GM18517 (cell line): ENCODE measurements at regions not wholly inside any gene's neighbourhood (a gene's known extent, or its start where the extent isn't known, plus 50 kb on each side); places are given as distances from the start of the nearest gene placed in this dataset.

Experiments
- ATAC-seq: cut with Tn5 transposase; IDR thresholded peaks from one replicate; pipeline ENCODE4 v1.9.1; 2021; ENCODE audit warnings: mild to moderate bottlenecking, moderate library complexity; ENCODE audit not compliant: unreplicated experiment

GRCh38 chr4:125891597-125892258 lies 577.0 kb downstream of the FAT4 start:
- ATAC-seq = no peak

- ATAC-seq = no peak
Measured at GRCh38 chr4:125904802-125905201, 590.0 kb downstream of the FAT4 start.

- ATAC-seq = no peak
Measured at GRCh38 chr4:125911058-125911457, 596.3 kb downstream of the FAT4 start.

- no peak for ATAC-seq
Measured at GRCh38 chr4:125911481-125911880, 596.7 kb downstream of the FAT4 start.

- no peak for ATAC-seq
Measured at GRCh38 chr4:125917559-125917958, 602.8 kb downstream of the FAT4 start.

- ATAC-seq = no peak
Measured at GRCh38 chr4:125928652-125929051, 613.9 kb downstream of the FAT4 start.

- no peak for ATAC-seq
Measured at GRCh38 chr4:125938541-125938940, 623.8 kb downstream of the FAT4 start.

GRCh38 chr4:125940426-125940825 lies 625.7 kb downstream of the FAT4 start:
- no peak for ATAC-seq

- ATAC-seq = no peak
Measured at GRCh38 chr4:125944966-125945365, 630.2 kb downstream of the FAT4 start.

- ATAC-seq = no peak
Measured at GRCh38 chr4:125948021-125948420, 633.3 kb downstream of the FAT4 start.

GRCh38 chr4:125951261-125951887 lies 636.6 kb downstream of the FAT4 start:
- no peak for ATAC-seq

- no peak for ATAC-seq
Measured at GRCh38 chr4:125952631-125953030, 637.9 kb downstream of the FAT4 start.

- no peak for ATAC-seq
Measured at GRCh38 chr4:125956276-125956675, 641.5 kb downstream of the FAT4 start.

GRCh38 chr4:125958519-125958918 lies 643.8 kb downstream of the FAT4 start:
- ATAC-seq = no peak

GRCh38 chr4:125961626-125962025 lies 646.9 kb downstream of the FAT4 start:
- ATAC-seq = no peak

GRCh38 chr4:125975861-125976397 lies 661.2 kb downstream of the FAT4 start:
- ATAC-seq = no peak

GRCh38 chr4:125979950-125980349 lies 665.2 kb downstream of the FAT4 start:
- ATAC-seq = no peak

- no peak for ATAC-seq
Measured at GRCh38 chr4:125983168-125983567, 668.4 kb downstream of the FAT4 start.

GRCh38 chr4:125985856-125986255 lies 671.1 kb downstream of the FAT4 start:
- no peak for ATAC-seq

GRCh38 chr4:125986307-125986706 lies 671.6 kb downstream of the FAT4 start:
- ATAC-seq = no peak

GRCh38 chr4:125988464-125988863 lies 673.7 kb downstream of the FAT4 start:
- no peak for ATAC-seq

- no peak for ATAC-seq
Measured at GRCh38 chr4:125991398-125991797, 676.6 kb downstream of the FAT4 start.

GRCh38 chr4:125992891-125993290 lies 678.1 kb downstream of the FAT4 start:
- ATAC-seq = no peak
